AG09309 (cell line): ENCODE measurements at regions not wholly inside any gene's neighbourhood (a gene's known extent, or its start where the extent isn't known, plus 50 kb on each side); places are given as distances from the start of the nearest gene placed in this dataset.

ENCODE experiments used
- DNase-seq: peaks from one replicate; pipeline ENCODE4 v3.0.0-alpha.2; 2010; ENCODE audit warnings: low read depth
- H3K4me3 ChIP-seq: 2 replicates; pipeline ENCODE4 v1.5.1; 2011; ENCODE audit warnings: mild to moderate bottlenecking, low read depth, low read length, moderate library complexity; ENCODE audit not compliant: control insufficient read depth
- CTCF ChIP-seq: IDR thresholded peaks from 2 replicates; pipeline ENCODE4 v1.5.1; 2011; ENCODE audit warnings: mild to moderate bottlenecking, low read depth, low read length, inconsistent platforms; ENCODE audit not compliant: insufficient read depth, control insufficient read depth; ENCODE audit errors: missing control alignments

DNA sequence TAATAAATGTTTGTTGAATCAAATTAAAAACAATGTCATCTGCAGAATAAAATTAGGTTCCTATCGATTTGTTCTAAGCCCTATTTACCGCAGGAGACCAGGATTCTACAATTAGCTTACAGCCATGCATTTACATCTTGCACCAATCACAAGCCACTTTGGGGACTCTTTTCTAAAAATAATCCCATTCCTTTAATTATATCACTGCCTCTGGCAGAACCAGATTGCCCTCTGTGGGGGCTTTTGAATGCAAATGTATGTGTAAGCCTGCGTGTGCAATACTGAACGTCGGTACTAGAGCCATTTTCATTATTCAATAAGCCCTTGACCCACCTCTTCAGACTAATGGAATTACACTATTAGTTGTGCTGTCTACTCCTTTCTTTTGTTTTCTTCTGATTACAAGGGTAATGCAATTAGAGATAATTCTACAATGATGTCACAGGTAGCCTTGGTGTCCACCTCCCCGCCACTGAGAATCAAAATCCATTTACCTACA, 391.3 kb upstream of the XYLT1 start:
- no peak for TF ChIP-seq CTCF
- no peak for DNase-seq
- H3K4me3 ChIP-seq = no peak overlapping the region

DNA sequence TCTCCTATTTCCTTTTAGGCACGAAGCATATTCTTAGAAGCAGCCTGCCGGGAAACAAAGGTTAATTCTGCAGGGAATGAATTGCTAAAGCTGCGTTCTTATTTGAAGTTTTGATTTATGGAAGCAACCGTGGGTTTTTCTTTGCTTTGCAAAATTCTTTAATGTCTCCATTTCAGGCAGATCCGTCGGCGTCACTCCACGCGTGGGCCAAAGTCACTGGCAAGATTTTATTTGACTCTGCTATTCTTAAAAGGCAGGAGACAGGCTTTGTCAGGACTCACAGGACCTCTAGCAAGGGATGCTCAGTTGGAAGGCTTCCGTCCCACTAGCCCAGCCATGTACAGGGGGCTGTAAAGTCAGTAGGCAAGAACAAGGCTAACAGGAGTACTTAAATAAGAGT, 387.3 kb upstream of the XYLT1 start:
- H3K4me3 ChIP-seq = no peak overlapping the region
- DNase-seq = no peak
- no peak for TF ChIP-seq CTCF

DNA sequence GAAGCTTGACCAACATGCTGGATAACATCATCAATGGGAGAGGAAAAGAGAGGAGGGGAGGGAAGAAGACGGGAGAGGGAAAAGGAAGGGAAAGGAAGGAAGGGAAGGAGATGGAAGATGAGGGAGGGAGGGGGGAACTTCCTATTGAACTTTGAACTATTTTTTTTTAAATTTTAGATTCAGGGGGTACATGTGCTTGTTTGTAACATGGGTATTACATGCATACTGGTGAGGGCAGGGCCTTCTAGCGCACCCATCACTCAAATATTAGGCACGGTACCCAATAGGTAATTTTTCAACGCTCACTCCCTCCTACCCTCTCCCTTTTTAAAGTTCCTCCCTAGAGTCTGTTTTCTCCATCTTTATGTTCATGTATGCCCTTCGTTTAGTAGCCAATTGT, 383.2 kb upstream of the XYLT1 start:
- H3K4me3 ChIP-seq = no peak overlapping the region

GRCh38 chr16:17852977-17853702, 382.4 kb upstream of the XYLT1 start:
- no peak for TF ChIP-seq CTCF
- no peak overlapping the region for H3K4me3 ChIP-seq
- DNase-seq = no peak

More for the DNA sequence above, 383.2 kb upstream of the XYLT1 start:
- TF ChIP-seq CTCF = no peak
- DNase-seq = no peak

DNA sequence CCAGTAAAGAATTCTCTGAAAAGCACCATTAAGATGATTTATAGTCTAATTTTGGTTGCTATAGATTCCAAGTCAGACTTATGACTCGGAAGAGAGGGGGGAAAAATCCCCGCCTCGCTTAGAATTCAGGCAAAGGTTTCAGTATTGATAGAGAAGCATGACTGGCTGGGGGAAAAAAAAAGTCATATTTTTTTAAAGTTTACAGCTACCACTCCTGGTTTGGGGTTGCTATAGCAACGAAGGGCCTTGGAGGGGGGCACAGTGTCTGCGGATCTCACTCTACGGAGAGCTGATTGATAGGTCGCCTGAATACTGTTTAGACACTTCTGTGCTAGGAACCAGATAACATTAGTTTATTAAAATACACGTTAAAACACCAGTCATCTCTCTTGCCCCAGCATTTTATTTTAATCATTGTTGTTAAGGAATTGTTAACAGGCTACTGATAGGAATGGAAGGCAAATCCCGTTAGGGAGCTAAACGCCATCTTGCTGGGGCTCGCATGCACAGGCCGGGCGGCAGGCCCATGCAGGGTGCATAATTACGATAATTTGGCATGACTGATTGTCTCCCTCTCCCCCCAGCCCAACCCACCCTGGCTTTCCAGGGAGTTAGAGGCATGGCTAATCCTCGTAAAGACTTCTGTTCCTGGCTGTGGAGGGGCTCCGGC, 380.0 kb upstream of the XYLT1 start:
- no peak for DNase-seq
- no peak overlapping the region for H3K4me3 ChIP-seq
- no peak for TF ChIP-seq CTCF

DNA sequence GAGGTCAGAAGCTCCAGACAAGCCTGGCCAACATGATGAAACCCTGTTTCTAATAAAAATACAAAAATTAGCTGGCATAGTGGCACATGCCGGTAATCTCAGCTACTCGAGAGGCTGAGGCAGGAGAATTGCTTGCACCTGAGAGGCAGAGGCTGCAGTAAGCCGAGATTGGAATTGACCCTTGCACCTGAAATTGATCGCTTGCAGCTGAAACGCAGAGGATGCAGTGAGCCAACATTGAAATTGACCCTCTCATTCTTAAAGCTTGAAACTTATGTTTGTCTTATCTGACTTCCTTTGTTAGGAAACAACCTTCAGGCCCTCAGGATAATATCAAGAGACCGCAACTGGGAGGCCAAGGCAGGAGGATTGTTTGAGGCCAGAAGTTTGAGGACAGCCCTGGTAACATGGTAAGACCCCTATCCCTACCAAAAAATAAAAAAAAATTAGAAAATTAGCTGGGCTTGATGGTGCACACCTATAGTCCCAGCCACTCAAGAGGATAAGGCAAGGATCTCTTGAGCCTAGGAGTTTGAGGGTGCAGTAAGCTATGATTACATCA, 376.6 kb upstream of the XYLT1 start:
- no peak overlapping the region for H3K4me3 ChIP-seq
- no peak for TF ChIP-seq CTCF

More for the DNA sequence above, 376.6 kb upstream of the XYLT1 start:
- DNase-seq = no peak
